ENCODE measurements at regions not wholly inside any gene's neighbourhood (a gene's known extent, or its start where the extent isn't known, plus 50 kb on each side); places are given as distances from the start of the nearest gene placed in this dataset.

GRCh38 chr2:174670446-174670845 is 72.8 kb upstream of the WIPF1 start:
- Histone ChIP-seq H3F3A (ENCODE audit: low read length, unreplicated experiment) (no peaks in the 10 kb centered on the region), H3K9me2 (replicated peaks; ENCODE audit: low read length) (no peaks in the 10 kb centered on the region), H2AFZ (ENCODE audit: low read length) (no peak overlapping the region), H3K4me3 (ENCODE audit: low read length) (no peak overlapping the region), H3K79me2 (ENCODE audit: low read length) (no peaks in the 10 kb centered on the region), H3K9me3 (ENCODE audit: low read length) (0 out of 2 replicates have a peak, but pooled peaks cover 5% of the 10 kb centered on the region), H3K4me1 (ENCODE audit: insufficient read depth, low read length) (no peaks in the 10 kb centered on the region), H3K9ac (ENCODE audit: low read length) (no peak overlapping the region), H3K4me2 (ENCODE audit: low read length) (no peak overlapping the region), H3K27ac (ENCODE audit: low read length) (no peak overlapping the region), H3K36me3 (ENCODE audit: low read depth, low read length) (no peaks in the 10 kb centered on the region), H3K27me3 (ENCODE audit: low read length) (peaks cover 4% of the 10 kb centered on the region; the same call in 1 of the 2 replicates), H4K20me1 (ENCODE audit: low read length) (no peaks in the 10 kb centered on the region)
- DNase-seq (no peak), ATAC-seq (no peak)
- TF ChIP-seq EZH2phosphoT487 (IDR thresholded peaks at IDR 0.05; ENCODE audit: borderline replicate concordance, low read length) (no peak), CTCF (conservative IDR thresholded peaks at IDR 0.05; ENCODE audit: low read depth, low read length) (no peak), EZH2 (IDR thresholded peaks at IDR 0.05; ENCODE audit: low read length, unreplicated experiment) (no peak)
- BruUV-seq (replicated peaks) = no TSS peak
- ChIA-PET POLR2A (ENCODE audit: unreplicated experiment) (no interaction called here), CTCF (no interaction called here)
- intact Hi-C loops (cut with micrococcal nuclease) = no loop called here

GRCh38 chr2:174669336-174669735 is 71.7 kb upstream of the WIPF1 start:
- no peaks in the 10 kb centered on the region for H3K4me1 ChIP-seq (ENCODE audit: insufficient read depth, low read length)
- H4K20me1 ChIP-seq (ENCODE audit: low read length) = no peaks in the 10 kb centered on the region
- ATAC-seq (no peak), DNase-seq (no peak)
- H3K9me2 ChIP-seq (replicated peaks; ENCODE audit: low read length) = no peaks in the 10 kb centered on the region
- H3K27me3 ChIP-seq (ENCODE audit: low read length) = peaks cover 4% of the 10 kb centered on the region; the same call in 1 of the 2 replicates
- intact Hi-C loops (cut with micrococcal nuclease) = no loop called here
- TF ChIP-seq EZH2 (IDR thresholded peaks at IDR 0.05; ENCODE audit: low read length, unreplicated experiment) (no peak), CTCF (conservative IDR thresholded peaks at IDR 0.05; ENCODE audit: low read depth, low read length) (no peak), EZH2phosphoT487 (IDR thresholded peaks at IDR 0.05; ENCODE audit: borderline replicate concordance, low read length) (no peak)
- H3K79me2 ChIP-seq (ENCODE audit: low read length) = no peaks in the 10 kb centered on the region
- no peak overlapping the region for H3K4me3 ChIP-seq (ENCODE audit: low read length)
- ChIA-PET CTCF (no interaction called here), POLR2A (ENCODE audit: unreplicated experiment) (no interaction called here)
- H3K4me2 ChIP-seq (ENCODE audit: low read length) = no peak overlapping the region
- no peak overlapping the region for H2AFZ ChIP-seq (ENCODE audit: low read length)
- no peak overlapping the region for H3K9ac ChIP-seq (ENCODE audit: low read length)
- no peaks in the 10 kb centered on the region for H3F3A ChIP-seq (ENCODE audit: low read length, unreplicated experiment)
- H3K36me3 ChIP-seq (ENCODE audit: low read depth, low read length) = no peaks in the 10 kb centered on the region
- H3K9me3 ChIP-seq (ENCODE audit: low read length) = 0 out of 2 replicates have a peak, but pooled peaks cover 5% of the 10 kb centered on the region
- no TSS peak for BruUV-seq (replicated peaks)
- H3K27ac ChIP-seq (ENCODE audit: low read length) = no peak overlapping the region

- Histone ChIP-seq H3K27ac (ENCODE audit: low read length) (no peak overlapping the region), H2AFZ (ENCODE audit: low read length) (no peak overlapping the region), H3K36me3 (ENCODE audit: low read depth, low read length) (no peaks in the 10 kb centered on the region), H3K79me2 (ENCODE audit: low read length) (no peaks in the 10 kb centered on the region), H3K9ac (ENCODE audit: low read length) (no peak overlapping the region), H3K27me3 (ENCODE audit: low read length) (no peaks in the 10 kb centered on the region), H3K9me3 (ENCODE audit: low read length) (0 out of 2 replicates have a peak, but pooled peaks cover 5% of the 10 kb centered on the region), H3K4me2 (ENCODE audit: low read length) (no peak overlapping the region), H3K4me1 (ENCODE audit: insufficient read depth, low read length) (no peaks in the 10 kb centered on the region), H3K9me2 (replicated peaks; ENCODE audit: low read length) (no peaks in the 10 kb centered on the region), H3F3A (ENCODE audit: low read length, unreplicated experiment) (no peaks in the 10 kb centered on the region), H4K20me1 (ENCODE audit: low read length) (no peaks in the 10 kb centered on the region), H3K4me3 (ENCODE audit: low read length) (no peak overlapping the region)
- ChIA-PET POLR2A (ENCODE audit: unreplicated experiment) (no interaction called here), CTCF (no interaction called here)
- intact Hi-C loops (cut with micrococcal nuclease) = no loop called here
- TF ChIP-seq CTCF (conservative IDR thresholded peaks at IDR 0.05; ENCODE audit: low read depth, low read length) = no peak
- TF ChIP-seq EZH2 (IDR thresholded peaks at IDR 0.05; ENCODE audit: low read length, unreplicated experiment) = no peak
- no peak for TF ChIP-seq EZH2phosphoT487 (IDR thresholded peaks at IDR 0.05; ENCODE audit: borderline replicate concordance, low read length)
- no TSS peak for BruUV-seq (replicated peaks)
- no peak for DNase-seq
- no peak for ATAC-seq
These were observed 70.5 kb upstream of the WIPF1 start for GRCh38 chr2:174668075-174668474.

Data from PC-3 (cell line).